HUES48 (cell line): ENCODE measurements at regions not wholly inside any gene's neighbourhood (a gene's known extent, or its start where the extent isn't known, plus 50 kb on each side); places are given as distances from the start of the nearest gene placed in this dataset.
A peak's percentile ranks its signal among the peaks of the same experiment; 100 is the strongest.

Source experiments
- H3K27ac ChIP-seq: one replicate; pipeline ENCODE4 v1.7.0; 2013; ENCODE audit warnings: low read depth, low read length, inconsistent platforms
- H3K27me3 ChIP-seq: 2 replicates; pipeline ENCODE4 v1.6.1; 2013; ENCODE audit warnings: mild to moderate bottlenecking, low read length; ENCODE audit not compliant: control insufficient read depth, insufficient read depth
- H3K36me3 ChIP-seq: 2 replicates; pipeline ENCODE4 v1.6.1; 2013; ENCODE audit warnings: low read length; ENCODE audit not compliant: control insufficient read depth, insufficient read depth
- H3K4me1 ChIP-seq: 2 replicates; pipeline ENCODE4 v1.6.1; 2013; ENCODE audit warnings: mild to moderate bottlenecking, low read length; ENCODE audit not compliant: control insufficient read depth, insufficient read depth
- H3K4me3 ChIP-seq: 2 replicates; pipeline ENCODE4 v1.5.1; 2013; ENCODE audit warnings: mild to moderate bottlenecking, low read depth, low read length
- H3K9ac ChIP-seq: 2 replicates; pipeline ENCODE4 v1.6.1; 2013; ENCODE audit warnings: mild to moderate bottlenecking, low read depth, low read length, moderate library complexity
- H3K9me3 ChIP-seq: 2 replicates; pipeline ENCODE4 v1.6.1; 2013; ENCODE audit warnings: low read length; ENCODE audit not compliant: control insufficient read depth, insufficient read depth

GRCh38 chr3:124602980-124603627 is 127.1 kb upstream of the UMPS start:
- no peaks in the 10 kb centered on the region for H3K9me3 ChIP-seq
- no peaks in the 10 kb centered on the region for H3K27me3 ChIP-seq
- H3K4me1 ChIP-seq, result no peaks in the 10 kb centered on the region
- H3K36me3 ChIP-seq, result no peaks in the 10 kb centered on the region
- H3K9ac ChIP-seq, result no peak overlapping the region
- H3K4me3 ChIP-seq, result no peak overlapping the region
- H3K27ac ChIP-seq, result no peak overlapping the region

GRCh38 chr3:124605781-124606579 is 124.3 kb upstream of the UMPS start:
- H3K9me3 ChIP-seq, result no peaks in the 10 kb centered on the region
- H3K4me3 ChIP-seq, result no peak overlapping the region
- no peaks in the 10 kb centered on the region for H3K27me3 ChIP-seq
- no peaks in the 10 kb centered on the region for H3K4me1 ChIP-seq
- H3K27ac ChIP-seq, result no peak overlapping the region
- no peaks in the 10 kb centered on the region for H3K36me3 ChIP-seq
- no peak overlapping the region for H3K9ac ChIP-seq

- Histone ChIP-seq H3K4me1 (no peaks in the 10 kb centered on the region), H3K36me3 (no peaks in the 10 kb centered on the region), H3K27ac (no peak overlapping the region), H3K9ac (no peak overlapping the region), H3K27me3 (no peaks in the 10 kb centered on the region), H3K4me3 (no peak overlapping the region), H3K9me3 (no peaks in the 10 kb centered on the region)
These were observed 123.1 kb upstream of the UMPS start for GRCh38 chr3:124607163-124607562.

GRCh38 chr3:124609402-124609801 is 120.8 kb upstream of the UMPS start:
- no peak overlapping the region for H3K4me3 ChIP-seq
- no peaks in the 10 kb centered on the region for H3K36me3 ChIP-seq
- H3K27me3 ChIP-seq, result no peaks in the 10 kb centered on the region
- no peaks in the 10 kb centered on the region for H3K9me3 ChIP-seq
- no peaks in the 10 kb centered on the region for H3K4me1 ChIP-seq
- no peak overlapping the region for H3K9ac ChIP-seq
- no peak overlapping the region for H3K27ac ChIP-seq

GRCh38 chr3:124610130-124610529 is 120.1 kb upstream of the UMPS start:
- H3K4me3 ChIP-seq, result no peak overlapping the region
- no peaks in the 10 kb centered on the region for H3K4me1 ChIP-seq
- no peaks in the 10 kb centered on the region for H3K27me3 ChIP-seq
- H3K36me3 ChIP-seq, result no peaks in the 10 kb centered on the region
- no peak overlapping the region for H3K27ac ChIP-seq
- H3K9ac ChIP-seq, result no peak overlapping the region
- no peaks in the 10 kb centered on the region for H3K9me3 ChIP-seq

GRCh38 chr3:124611520-124611919 is 118.7 kb upstream of the UMPS start:
- Histone ChIP-seq H3K9me3 (no peaks in the 10 kb centered on the region), H3K27me3 (no peaks in the 10 kb centered on the region), H3K9ac (no peak overlapping the region), H3K4me3 (no peak overlapping the region), H3K36me3 (no peaks in the 10 kb centered on the region), H3K4me1 (no peaks in the 10 kb centered on the region), H3K27ac (no peak overlapping the region)

GRCh38 chr3:124615896-124616543 is 114.2 kb upstream of the UMPS start:
- Histone ChIP-seq H3K4me3 (no peak overlapping the region), H3K4me1 (no peaks in the 10 kb centered on the region), H3K27ac (no peak overlapping the region)

GRCh38 chr3:124617177-124617576 is 113.1 kb upstream of the UMPS start:
- H3K9me3 ChIP-seq, result no peaks in the 10 kb centered on the region
- no peaks in the 10 kb centered on the region for H3K36me3 ChIP-seq
- no peaks in the 10 kb centered on the region for H3K27me3 ChIP-seq
- H3K4me3 ChIP-seq, result no peak overlapping the region
- H3K9ac ChIP-seq, result no peak overlapping the region
- H3K4me1 ChIP-seq, result no peaks in the 10 kb centered on the region
- no peak overlapping the region for H3K27ac ChIP-seq

More at GRCh38 chr3:124615896-124616543, 114.2 kb upstream of the UMPS start:
- H3K9ac ChIP-seq, result no peak overlapping the region
- no peaks in the 10 kb centered on the region for H3K9me3 ChIP-seq
- H3K36me3 ChIP-seq, result no peaks in the 10 kb centered on the region
- no peaks in the 10 kb centered on the region for H3K27me3 ChIP-seq

GRCh38 chr3:124619887-124620599 is 110.2 kb upstream of the UMPS start:
- Histone ChIP-seq H3K27ac (peak overlapping the region; percentile 22), H3K36me3 (no peaks in the 10 kb centered on the region), H3K4me1 (no peaks in the 10 kb centered on the region), H3K27me3 (no peaks in the 10 kb centered on the region), H3K4me3 (no peak overlapping the region), H3K9me3 (no peaks in the 10 kb centered on the region), H3K9ac (no peak overlapping the region)

- Histone ChIP-seq H3K27ac (peak overlapping the region; percentile 22), H3K9ac (no peak overlapping the region), H3K4me1 (no peaks in the 10 kb centered on the region), H3K36me3 (no peaks in the 10 kb centered on the region), H3K27me3 (no peaks in the 10 kb centered on the region), H3K9me3 (no peaks in the 10 kb centered on the region), H3K4me3 (no peak overlapping the region)
These were observed 109.6 kb upstream of the UMPS start for GRCh38 chr3:124620600-124621063.
